Liver (tissue), 3 donors: ENCODE measurements at regions not wholly inside any gene's neighbourhood (a gene's known extent, or its start where the extent isn't known, plus 50 kb on each side); places are given as distances from the start of the nearest gene placed in this dataset.

Experiments
- CTCF ChIP-seq: fragments of 150-350 bp; IDR thresholded peaks from 2 replicates; pipeline ENCODE4 v1.5.1; 2017; ENCODE audit warnings: improper control_type of control experiment, low read depth, low read length; ENCODE audit not compliant: missing input control
- RAD21 ChIP-seq, 2 donors: IDR thresholded peaks; 2 replicates each; pipeline ENCODE4 v1.6.1; 2016; ENCODE audit warnings: antibody characterized with exemption in 2 of 2, mild to moderate bottlenecking in 2 of 2
- donor health status: healthy.
- donor health status: healthy.

- TF ChIP-seq CTCF: no peak
- TF ChIP-seq RAD21 (IDR thresholded peaks at IDR 0.05): no peak
Observed at GRCh38 chr15:70497661-70498060, 265.7 kb downstream of the UACA start.
